ENCODE measurements at regions not wholly inside any gene's neighbourhood (a gene's known extent, or its start where the extent isn't known, plus 50 kb on each side); places are given as distances from the start of the nearest gene placed in this dataset.

DNA sequence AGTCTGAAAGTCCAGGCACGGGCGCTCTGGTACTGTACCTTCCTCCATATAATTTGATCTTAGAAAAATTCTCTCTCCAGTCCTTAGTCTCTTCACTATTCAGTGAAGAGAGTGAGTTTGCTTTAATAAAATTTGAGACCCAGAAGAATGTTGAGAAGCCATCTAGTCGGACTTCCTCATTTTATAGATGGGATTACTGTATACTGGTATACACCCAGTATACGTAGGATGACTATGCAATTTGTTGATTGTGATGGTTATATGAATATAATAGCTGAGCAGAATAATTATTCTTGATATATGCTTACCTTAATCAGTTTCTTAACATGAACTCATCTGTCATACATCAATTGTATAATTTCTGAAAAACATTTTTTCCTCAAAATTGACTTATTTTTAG is 328.0 kb upstream of the B3GALT2 start:
- CTCF ChIA-PET, result interaction anchor here (1.0 to 1.1 kb wide), 2 partner anchors 9 to 372 kb away, joined by 3 read pairs; no protein-coding TSS in a partner anchor
- POLR2A ChIA-PET, result no interaction called here
- no peak overlapping the region for H3K4me3 ChIP-seq (ENCODE audit: low read depth, low read length)
- TF ChIP-seq, protein P1, sequence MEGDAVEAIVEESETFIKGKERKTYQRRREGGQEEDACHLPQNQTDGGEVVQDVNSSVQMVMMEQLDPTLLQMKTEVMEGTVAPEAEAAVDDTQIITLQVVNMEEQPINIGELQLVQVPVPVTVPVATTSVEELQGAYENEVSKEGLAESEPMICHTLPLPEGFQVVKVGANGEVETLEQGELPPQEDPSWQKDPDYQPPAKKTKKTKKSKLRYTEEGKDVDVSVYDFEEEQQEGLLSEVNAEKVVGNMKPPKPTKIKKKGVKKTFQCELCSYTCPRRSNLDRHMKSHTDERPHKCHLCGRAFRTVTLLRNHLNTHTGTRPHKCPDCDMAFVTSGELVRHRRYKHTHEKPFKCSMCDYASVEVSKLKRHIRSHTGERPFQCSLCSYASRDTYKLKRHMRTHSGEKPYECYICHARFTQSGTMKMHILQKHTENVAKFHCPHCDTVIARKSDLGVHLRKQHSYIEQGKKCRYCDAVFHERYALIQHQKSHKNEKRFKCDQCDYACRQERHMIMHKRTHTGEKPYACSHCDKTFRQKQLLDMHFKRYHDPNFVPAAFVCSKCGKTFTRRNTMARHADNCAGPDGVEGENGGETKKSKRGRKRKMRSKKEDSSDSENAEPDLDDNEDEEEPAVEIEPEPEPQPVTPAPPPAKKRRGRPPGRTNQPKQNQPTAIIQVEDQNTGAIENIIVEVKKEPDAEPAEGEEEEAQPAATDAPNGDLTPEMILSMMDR (IDR thresholded peaks at IDR 0.05; ENCODE audit: insufficient read depth, low read length, missing control alignments), result no peak
- DNase-seq (ENCODE audit: low read depth, low spot score), result no peak

- no peak for DNase-seq (ENCODE audit: low read depth, low spot score)
- TF ChIP-seq, protein P1 (IDR thresholded peaks at IDR 0.05; ENCODE audit: insufficient read depth, low read length, missing control alignments), result no peak
- H3K4me3 ChIP-seq (ENCODE audit: low read depth, low read length), result no peak overlapping the region
- ChIA-PET POLR2A (no interaction called here), CTCF (no interaction called here)
These were observed 326.6 kb upstream of the B3GALT2 start for GRCh38 chr1:193513032-193513431.

DNA sequence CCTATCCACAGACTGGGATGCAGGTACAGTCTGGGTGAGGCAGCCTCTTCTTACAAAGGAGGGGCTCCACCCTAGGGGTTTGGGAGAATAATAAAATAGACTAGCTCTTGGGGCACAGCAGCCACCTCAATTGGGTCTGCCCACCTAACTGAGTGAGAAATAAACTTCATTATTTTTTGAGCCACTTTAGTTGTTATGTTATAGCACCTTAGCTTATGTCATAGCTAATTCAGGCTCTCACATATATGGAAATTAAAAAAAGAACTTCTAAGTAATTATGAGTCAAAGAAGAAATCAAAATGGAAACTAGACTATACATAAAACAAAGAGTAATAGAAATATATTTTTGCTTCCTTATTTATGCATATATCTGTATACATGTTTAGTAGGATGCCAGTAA is 318.5 kb upstream of the B3GALT2 start:
- TF ChIP-seq, protein P1 (IDR thresholded peaks at IDR 0.05; ENCODE audit: insufficient read depth, low read length, missing control alignments), result no peak
- ChIA-PET CTCF (no interaction called here), POLR2A (no interaction called here)

GRCh38 chr1:193498088-193498655 is 311.8 kb upstream of the B3GALT2 start:
- no peak overlapping the region for H3K4me3 ChIP-seq (ENCODE audit: low read depth, low read length)
- POLR2A ChIA-PET, result no interaction called here
- TF ChIP-seq, protein P1 (IDR thresholded peaks at IDR 0.05; ENCODE audit: insufficient read depth, low read length, missing control alignments), result no peak
- no peak for DNase-seq (ENCODE audit: low read depth, low spot score)
- CTCF ChIA-PET, result no interaction called here

More for the DNA sequence above, 318.5 kb upstream of the B3GALT2 start:
- no peak overlapping the region for H3K4me3 ChIP-seq (ENCODE audit: low read depth, low read length)
- no peak for DNase-seq (ENCODE audit: low read depth, low spot score)

DNA sequence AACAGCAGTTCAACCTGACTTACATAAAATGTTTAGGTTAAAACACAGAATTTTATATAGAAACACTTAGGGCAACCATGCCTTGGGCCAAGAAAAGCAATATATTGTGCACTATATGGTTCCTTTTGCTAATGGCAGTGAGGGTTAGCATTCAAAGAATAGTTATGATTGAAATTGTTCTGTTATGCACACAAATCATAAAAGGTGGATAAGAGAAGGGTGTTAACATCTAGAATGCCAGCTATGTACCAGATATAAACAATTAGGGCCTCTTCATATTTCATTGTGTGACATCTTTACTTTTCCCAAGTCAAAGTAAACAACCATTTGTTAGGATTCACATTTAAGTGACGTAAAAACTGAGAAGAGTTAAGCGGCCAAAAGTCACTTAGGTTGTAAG is 308.0 kb upstream of the B3GALT2 start:
- TF ChIP-seq, protein P1 (IDR thresholded peaks at IDR 0.05; ENCODE audit: insufficient read depth, low read length, missing control alignments), result no peak
- no peak for DNase-seq (ENCODE audit: low read depth, low spot score)
- POLR2A ChIA-PET, result no interaction called here
- no peak overlapping the region for H3K4me3 ChIP-seq (ENCODE audit: low read depth, low read length)
- CTCF ChIA-PET, result no interaction called here

DNA sequence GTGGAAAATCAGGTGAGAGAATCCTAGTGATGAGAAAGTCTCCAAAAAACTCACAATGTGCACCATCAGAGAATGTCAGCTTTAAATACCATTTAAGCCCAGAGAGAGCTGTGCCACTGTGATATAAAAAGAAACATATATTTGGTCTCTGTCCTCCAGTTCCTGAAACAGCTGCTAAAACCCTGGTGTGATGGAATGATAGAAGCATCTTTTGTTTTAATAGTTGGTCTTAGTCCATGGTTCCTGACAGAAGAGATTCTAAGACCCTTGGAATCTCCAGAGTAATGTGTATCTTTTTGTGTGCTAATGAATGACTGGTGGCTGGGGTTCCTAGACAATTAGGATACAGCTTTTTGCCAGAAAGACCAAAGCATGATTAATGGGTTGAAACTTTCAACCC is 302.8 kb upstream of the B3GALT2 start:
- H3K4me3 ChIP-seq (ENCODE audit: low read depth, low read length), result no peak overlapping the region
- CTCF ChIA-PET, result no interaction called here

More for the DNA sequence above, 302.8 kb upstream of the B3GALT2 start:
- TF ChIP-seq, protein P1 (IDR thresholded peaks at IDR 0.05; ENCODE audit: insufficient read depth, low read length, missing control alignments), result no peak
- POLR2A ChIA-PET, result no interaction called here
- DNase-seq (ENCODE audit: low read depth, low spot score), result no peak

Measured in AG04449 (cell line).